NCI-H1092 treated with DMSO at 0.1 percent for 48 hours (cell line): ENCODE measurements at regions not wholly inside any gene's neighbourhood (a gene's known extent, or its start where the extent isn't known, plus 50 kb on each side); places are given as distances from the start of the nearest gene placed in this dataset.
"Not testable (repeated sequence)": the region's sequence is repeated elsewhere in the genome, so short reads cannot be mapped to it uniquely, and the experiment has no call there.

ENCODE experiments used
- DNase-seq: peaks from one replicate; lab custom pipeline; 2025; lab: John Stamatoyannopoulos, UW

DNA sequence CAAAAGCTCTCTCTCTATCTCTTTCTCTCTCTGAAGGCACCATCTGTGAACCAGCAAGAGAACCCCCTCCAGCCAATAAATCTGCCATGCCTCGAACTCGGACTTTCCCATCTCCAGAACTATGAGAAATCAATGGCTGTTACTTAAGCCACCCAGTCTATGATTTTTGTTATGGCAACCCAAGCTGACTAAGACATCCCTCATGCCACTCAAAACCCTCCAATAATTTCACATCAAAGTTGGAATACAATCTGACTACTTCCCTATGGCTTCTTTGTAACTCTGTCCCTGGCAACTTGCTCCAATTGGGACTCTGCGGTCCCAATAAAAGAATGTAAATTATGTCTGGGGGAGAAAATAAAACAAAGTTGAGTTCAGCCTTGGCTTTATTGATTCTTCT, 265.7 kb downstream of the SHOX start:
- DNase-seq = no peak

- no peak for DNase-seq
Observed at GRCh38 chrX:889966-890651, 259.5 kb downstream of the SHOX start.

- not testable (repeated sequence) for DNase-seq
Observed at GRCh38 chrX:887724-888123, 257.1 kb downstream of the SHOX start.

DNA sequence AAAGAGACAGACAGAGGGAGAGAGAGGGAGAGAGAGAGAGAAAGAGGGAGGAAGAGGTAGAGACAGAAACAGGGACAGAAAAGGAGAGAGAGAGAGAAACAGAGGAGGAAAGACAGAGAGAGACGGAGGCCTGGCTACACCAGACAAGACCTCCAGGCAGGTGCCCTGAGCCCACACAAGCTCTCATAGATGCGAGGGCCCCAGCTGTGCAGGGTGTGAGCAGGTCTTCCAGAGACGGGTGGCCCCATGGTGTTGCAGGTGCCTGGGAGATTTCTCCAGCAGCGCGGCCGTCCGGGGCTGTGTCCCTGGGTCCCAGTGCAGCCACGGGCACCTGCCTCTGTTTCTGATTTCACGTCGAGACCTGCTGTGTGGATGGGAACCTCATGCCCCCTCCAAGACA, 253.0 kb downstream of the SHOX start:
- no peak for DNase-seq

- DNase-seq = not testable (repeated sequence)
Observed at GRCh38 chrX:879756-880698, 249.4 kb downstream of the SHOX start.

DNA sequence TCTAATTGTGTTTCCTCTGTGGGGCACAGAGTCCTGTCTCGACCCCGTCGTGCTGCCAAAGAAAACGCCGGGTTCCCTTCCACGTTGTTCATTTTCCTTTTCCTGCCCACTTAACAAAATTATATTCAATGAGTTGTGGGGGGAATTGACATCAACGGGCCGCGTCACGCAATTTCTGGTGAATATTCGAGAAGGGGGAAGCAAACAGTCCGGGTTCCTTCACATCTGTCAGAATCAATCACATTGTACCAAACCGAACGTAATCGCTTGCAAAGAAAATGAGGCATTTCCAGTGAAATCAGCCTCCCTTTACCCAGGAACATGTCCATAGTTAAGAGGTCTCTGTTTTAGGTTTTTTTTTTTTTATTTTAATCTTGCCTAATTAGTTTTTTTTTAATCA, 243.5 kb downstream of the SHOX start:
- no peak for DNase-seq

- no peak for DNase-seq
Observed at GRCh38 chrX:873016-873415, 242.4 kb downstream of the SHOX start.

- DNase-seq = no peak
Observed at GRCh38 chrX:872090-872489, 241.5 kb downstream of the SHOX start.

GRCh38 chrX:871626-872025, 241.0 kb downstream of the SHOX start:
- DNase-seq = no peak

- DNase-seq = no peak
Observed at GRCh38 chrX:867966-868647, 237.5 kb downstream of the SHOX start.

DNA sequence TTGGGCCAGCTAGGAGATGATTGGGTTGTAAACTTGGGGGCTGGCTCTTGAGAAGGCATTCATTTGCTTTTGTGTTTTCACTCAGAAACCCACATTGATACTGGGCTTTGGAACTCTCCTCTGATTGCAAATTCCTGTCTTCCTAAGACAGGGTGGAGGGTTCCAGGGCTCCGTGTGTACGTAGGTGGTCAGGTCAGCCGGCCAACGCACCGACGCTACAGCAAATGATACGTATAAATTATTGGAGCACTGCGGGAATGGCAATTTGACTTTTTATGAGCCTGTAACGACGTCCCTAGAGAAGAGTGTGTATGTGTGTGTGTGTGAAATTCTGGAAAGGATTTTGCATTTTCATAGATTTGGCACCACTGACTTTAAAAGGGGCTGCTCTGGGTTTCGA, 236.9 kb downstream of the SHOX start:
- no peak for DNase-seq

DNA sequence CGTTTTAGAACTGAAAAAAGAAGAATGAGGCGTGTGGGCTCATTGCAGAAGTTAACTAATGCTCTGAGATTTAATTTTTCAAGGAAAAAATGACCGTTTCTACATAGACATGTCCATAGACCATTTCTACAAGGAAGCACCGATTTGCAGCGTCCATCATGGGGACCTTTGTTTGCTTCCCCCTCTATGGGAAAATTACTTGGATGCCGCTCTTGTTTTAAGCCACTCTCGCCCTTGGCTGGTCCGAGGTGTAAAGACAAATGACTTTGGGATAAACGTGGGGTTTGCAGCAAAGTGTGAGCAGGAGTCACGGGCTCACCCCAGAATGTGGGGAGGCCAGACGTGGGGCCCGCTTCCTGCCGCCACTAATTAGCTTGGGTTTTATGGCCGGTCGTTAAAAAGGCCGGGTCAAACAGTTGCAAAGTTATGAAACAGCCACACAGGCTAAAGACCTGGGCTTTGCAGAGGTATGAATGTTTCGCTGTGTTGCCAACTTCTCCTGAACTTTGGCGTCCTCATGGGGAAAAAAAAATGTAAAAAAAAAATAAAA, 235.9 kb downstream of the SHOX start:
- DNase-seq = no peak

DNA sequence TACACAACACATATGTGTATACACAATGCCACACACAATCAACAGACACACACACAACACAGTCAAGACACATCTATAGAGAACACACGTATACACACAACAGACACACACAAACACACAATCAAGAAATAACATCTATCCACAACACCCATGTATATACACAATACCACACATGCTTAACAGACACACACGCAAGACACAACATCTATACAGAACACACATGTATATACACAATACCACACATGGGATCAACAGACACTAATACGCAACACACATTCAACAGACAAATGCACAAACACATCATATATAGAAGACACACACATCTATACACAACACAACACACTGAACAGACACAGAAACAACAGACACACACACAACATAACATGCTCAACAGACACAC, 234.8 kb downstream of the SHOX start:
- DNase-seq = no peak

GRCh38 chrX:861921-862320, 231.3 kb downstream of the SHOX start:
- no peak for DNase-seq

- no peak for DNase-seq
Observed at GRCh38 chrX:861340-861890, 230.8 kb downstream of the SHOX start.

DNA sequence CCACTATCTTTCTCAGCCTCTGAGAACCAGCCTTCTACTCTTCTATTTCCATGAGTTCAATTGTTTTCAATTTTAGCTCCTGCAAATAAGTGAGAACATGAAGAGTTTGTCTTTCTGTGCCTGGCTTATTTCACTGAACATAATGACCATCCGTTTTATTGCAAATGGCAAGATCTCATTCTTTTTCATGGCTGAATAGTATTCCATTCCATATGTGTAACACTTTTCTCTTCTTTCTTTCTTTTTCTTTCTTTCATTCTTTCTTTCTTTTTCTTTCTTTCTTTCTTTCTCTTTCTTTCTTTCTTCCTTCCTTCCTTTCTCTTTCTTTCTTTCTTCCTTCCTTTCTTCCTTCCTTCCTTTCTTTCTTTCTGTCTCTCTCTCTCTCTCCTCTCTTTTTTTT, 228.7 kb downstream of the SHOX start:
- no peak for DNase-seq

DNA sequence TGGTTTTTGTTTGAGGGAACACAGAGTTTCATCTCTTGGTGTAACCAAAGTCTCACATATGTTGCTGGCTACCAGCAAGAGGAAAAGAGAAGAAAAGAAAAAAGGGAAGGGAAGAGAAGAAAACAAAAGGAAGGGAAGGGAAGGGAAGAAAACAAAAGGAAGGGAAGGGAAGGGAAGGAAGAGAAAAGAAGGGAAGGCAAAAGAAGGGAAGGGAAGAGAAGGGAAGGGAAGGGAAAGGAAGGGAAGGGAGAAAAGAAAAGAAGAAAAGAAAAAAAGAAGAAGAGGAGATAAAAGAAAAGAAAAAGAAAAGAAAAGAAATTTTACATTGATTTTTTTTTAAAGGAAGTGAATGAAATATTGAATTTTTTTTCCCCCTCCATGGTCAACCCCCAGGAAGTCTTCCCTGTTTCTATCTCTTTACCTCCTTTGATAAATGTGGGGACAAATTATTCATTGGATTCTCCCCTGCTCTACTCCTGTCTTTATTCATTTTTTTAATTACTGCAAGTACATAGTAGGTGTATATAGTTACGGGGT, 228.0 kb downstream of the SHOX start:
- no peak for DNase-seq

GRCh38 chrX:857376-857775, 226.8 kb downstream of the SHOX start:
- DNase-seq = no peak

DNA sequence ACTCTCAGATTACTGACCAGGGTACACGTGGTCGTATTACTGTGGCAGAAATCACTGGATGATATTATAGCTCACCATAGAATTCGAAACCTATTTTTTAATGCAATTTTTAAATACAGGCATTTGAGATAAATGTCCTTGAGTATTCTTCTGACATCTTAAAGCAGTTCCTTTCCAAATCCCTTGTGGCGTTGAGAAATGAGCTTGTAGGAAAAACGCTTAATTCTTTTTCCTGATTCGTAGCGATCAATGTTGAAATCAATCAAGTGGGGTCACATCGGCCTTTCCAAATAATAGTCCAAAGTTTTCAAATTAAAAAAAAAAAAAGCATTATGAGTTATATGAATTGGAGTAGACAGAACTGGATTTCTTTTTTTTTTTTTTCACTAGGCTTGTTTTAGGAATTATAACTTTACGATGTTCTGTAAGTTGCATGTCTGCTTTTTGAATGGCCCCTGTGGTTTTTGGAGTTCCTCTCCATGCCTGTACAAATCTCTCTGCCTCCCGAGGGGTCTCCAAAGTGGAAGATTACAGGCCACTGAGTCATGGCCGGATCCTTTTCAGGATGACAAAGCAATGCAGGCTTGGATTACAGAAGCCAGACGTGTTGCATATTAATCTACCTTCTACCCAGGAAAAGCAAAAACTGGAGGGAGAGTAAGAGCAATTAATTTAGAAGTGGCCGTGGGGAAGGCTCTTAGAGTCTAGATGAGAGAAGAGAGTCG, 226.1 kb downstream of the SHOX start:
- no peak for DNase-seq

- DNase-seq = no peak
Observed at GRCh38 chrX:853304-853703, 222.7 kb downstream of the SHOX start.

GRCh38 chrX:850471-850916, 219.9 kb downstream of the SHOX start:
- no peak for DNase-seq
